Fibroblast of lung (primary cell): ENCODE measurements at regions not wholly inside any gene's neighbourhood (a gene's known extent, or its start where the extent isn't known, plus 50 kb on each side); places are given as distances from the start of the nearest gene placed in this dataset.

Experiments
- EZH2 ChIP-seq: IDR thresholded peaks from 2 replicates; pipeline ENCODE4 v1.5.1; 2012; ENCODE audit warnings: low read length, control low read depth, mild to moderate bottlenecking; ENCODE audit errors: missing control alignments
- TF ChIP-seq, protein P1 (sequence below), 2 donors: IDR thresholded peaks in 1 of 2; conservative IDR thresholded peaks in 1 of 2; 1 replicate in 1 of 2; 2 replicates in 1 of 2; pipeline ENCODE4 v1.5.1; 2011 to 2012; ENCODE audit warnings: low read length in 2 of 2, control low read depth in 1 of 2, inconsistent platforms in 1 of 2, low read depth in 1 of 2, mild to moderate bottlenecking in 1 of 2

DNA sequence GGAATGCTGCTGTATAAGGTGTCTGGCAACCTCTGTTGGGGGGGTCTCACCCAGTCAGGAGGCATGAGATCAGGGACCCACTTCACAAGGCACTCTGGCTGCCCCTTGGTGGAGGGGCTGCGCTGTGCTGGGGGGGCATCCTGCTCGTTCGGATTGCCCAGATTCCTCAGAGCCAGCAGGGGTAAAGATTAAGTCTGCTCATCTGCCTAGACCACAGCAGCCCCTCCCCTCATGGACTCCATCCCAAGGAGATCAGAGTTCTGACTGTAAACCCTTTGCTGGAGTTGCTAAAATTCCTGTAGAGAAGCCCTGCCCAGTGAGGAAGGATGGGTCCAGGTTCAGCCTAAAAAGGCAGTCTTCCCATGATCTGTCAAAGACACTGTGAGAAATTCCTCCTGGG, 262.0 kb upstream of the C9orf72 start:
- TF ChIP-seq, protein P1, sequence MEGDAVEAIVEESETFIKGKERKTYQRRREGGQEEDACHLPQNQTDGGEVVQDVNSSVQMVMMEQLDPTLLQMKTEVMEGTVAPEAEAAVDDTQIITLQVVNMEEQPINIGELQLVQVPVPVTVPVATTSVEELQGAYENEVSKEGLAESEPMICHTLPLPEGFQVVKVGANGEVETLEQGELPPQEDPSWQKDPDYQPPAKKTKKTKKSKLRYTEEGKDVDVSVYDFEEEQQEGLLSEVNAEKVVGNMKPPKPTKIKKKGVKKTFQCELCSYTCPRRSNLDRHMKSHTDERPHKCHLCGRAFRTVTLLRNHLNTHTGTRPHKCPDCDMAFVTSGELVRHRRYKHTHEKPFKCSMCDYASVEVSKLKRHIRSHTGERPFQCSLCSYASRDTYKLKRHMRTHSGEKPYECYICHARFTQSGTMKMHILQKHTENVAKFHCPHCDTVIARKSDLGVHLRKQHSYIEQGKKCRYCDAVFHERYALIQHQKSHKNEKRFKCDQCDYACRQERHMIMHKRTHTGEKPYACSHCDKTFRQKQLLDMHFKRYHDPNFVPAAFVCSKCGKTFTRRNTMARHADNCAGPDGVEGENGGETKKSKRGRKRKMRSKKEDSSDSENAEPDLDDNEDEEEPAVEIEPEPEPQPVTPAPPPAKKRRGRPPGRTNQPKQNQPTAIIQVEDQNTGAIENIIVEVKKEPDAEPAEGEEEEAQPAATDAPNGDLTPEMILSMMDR (conservative IDR thresholded peaks at IDR 0.05 in 1 of 2, IDR thresholded peaks at IDR 0.05 in 1 of 2; ENCODE audit: low read depth in 1 of 2, low read length in 2 of 2): no peak
- no peak for TF ChIP-seq EZH2
